HEK293 (cell line): ENCODE measurements at regions not wholly inside any gene's neighbourhood (a gene's known extent, or its start where the extent isn't known, plus 50 kb on each side); places are given as distances from the start of the nearest gene placed in this dataset.
"Not testable (repeated sequence)": the region's sequence is repeated elsewhere in the genome, so short reads cannot be mapped to it uniquely, and the experiment has no call there.

Source experiments
- CTCF ChIA-PET: fragments of 350-600 bp; formaldehyde crosslinking; extraction: SDS; loops from one replicate; lab custom pipeline; 2021; ENCODE audit warnings: antibody characterized with exemption; lab: Yijun Ruan, JAX
- POLR2A ChIA-PET: fragments of 300-600 bp; formaldehyde crosslinking; extraction: SDS; loops from one replicate; lab custom pipeline; 2020; ENCODE audit warnings: antibody characterized with exemption, inconsistent platforms; lab: Yijun Ruan, JAX
- H3K27ac ChIP-seq: fragments of 200-500 bp; sonication (Bioruptor generic); 2 replicates; pipeline ENCODE4 v1.5.1; 2014; ENCODE audit warnings: low read depth, low read length, control low read depth, inconsistent platforms; ENCODE audit errors: extremely low read depth
- H3K36me3 ChIP-seq, 2 experiments: fragments of 200-500 bp in 1 of 2; sonication (Bioruptor generic) in 1 of 2; 1 replicate in 1 of 2; 2 replicates in 1 of 2; pipeline ENCODE4 v1.5.1; 2014 to 2017; ENCODE audit warnings: inconsistent platforms in 2 of 2, low read length in 2 of 2; ENCODE audit not compliant: control insufficient read depth in 2 of 2, insufficient read depth in 1 of 2
- H3K4me1 ChIP-seq: fragments of 200-500 bp; sonication (Bioruptor generic); 2 replicates; pipeline ENCODE4 v1.5.1; 2014; ENCODE audit warnings: mild to moderate bottlenecking, low read length, inconsistent platforms; ENCODE audit not compliant: control insufficient read depth, insufficient read depth
- H3K4me3 ChIP-seq: 2 replicates; pipeline ENCODE4 v1.5.1; 2011; ENCODE audit warnings: low read depth, mild to moderate bottlenecking, control low read depth, low read length, moderate library complexity
- H3K9me3 ChIP-seq: fragments of 200-500 bp; sonication (Bioruptor generic); 2 replicates; pipeline ENCODE4 v1.5.1; 2014; ENCODE audit warnings: low read depth, low read length, inconsistent platforms; ENCODE audit not compliant: control insufficient read depth, insufficient read depth
- IKZF3 ChIP-seq: fragments of 450-650 bp; IDR thresholded peaks from 2 replicates; pipeline ENCODE4 v1.5.0; 2018; ENCODE audit warnings: missing biosample characterization, mild to moderate bottlenecking, missing genetic modification characterization, moderate library complexity
- SALL2 ChIP-seq: fragments of 450-650 bp; formaldehyde crosslinking; IDR thresholded peaks from 2 replicates; pipeline ENCODE4 v1.5.0; 2017; ENCODE audit warnings: missing biosample characterization, mild to moderate bottlenecking, missing genetic modification characterization, borderline replicate concordance
- SCRT1 ChIP-seq: fragments of 450-650 bp; formaldehyde crosslinking; IDR thresholded peaks from 2 replicates; pipeline ENCODE4 v1.5.1; 2016; ENCODE audit warnings: missing biosample characterization, missing genetic modification characterization, borderline replicate concordance
- YY2 ChIP-seq: fragments of 450-650 bp; formaldehyde crosslinking; IDR thresholded peaks from 2 replicates; pipeline ENCODE4 v1.5.1; 2016; ENCODE audit warnings: missing biosample characterization, missing genetic modification characterization
- ZEB2 ChIP-seq: fragments of 450-650 bp; formaldehyde crosslinking; IDR thresholded peaks from 2 replicates; pipeline ENCODE4 v1.5.1; 2016; ENCODE audit warnings: missing biosample characterization, missing genetic modification characterization
- ZFHX2 ChIP-seq: fragments of 450-650 bp; formaldehyde crosslinking; conservative IDR thresholded peaks from 2 replicates; pipeline ENCODE4 v1.5.1; 2016; ENCODE audit warnings: missing biosample characterization, missing genetic modification characterization
- ZNF10 ChIP-seq: fragments of 450-650 bp; formaldehyde crosslinking; IDR thresholded peaks from 2 replicates; pipeline ENCODE4 v1.5.1; 2017; ENCODE audit warnings: missing biosample characterization, missing genetic modification characterization
- ZNF140 ChIP-seq: fragments of 450-650 bp; formaldehyde crosslinking; IDR thresholded peaks from 2 replicates; pipeline ENCODE4 v1.5.1; 2016; ENCODE audit warnings: missing biosample characterization, missing genetic modification characterization
- ZNF169 ChIP-seq: fragments of 450-650 bp; formaldehyde crosslinking; IDR thresholded peaks from 2 replicates; pipeline ENCODE4 v1.5.1; 2016; ENCODE audit warnings: missing biosample characterization, missing genetic modification characterization
- ZNF211 ChIP-seq: fragments of 450-650 bp; formaldehyde crosslinking; IDR thresholded peaks from 2 replicates; pipeline ENCODE4 v1.5.1; 2016; ENCODE audit warnings: low read depth, missing biosample characterization, missing genetic modification characterization
- ZNF214 ChIP-seq: fragments of 450-650 bp; formaldehyde crosslinking; IDR thresholded peaks from 2 replicates; pipeline ENCODE4 v1.5.1; 2017; ENCODE audit warnings: missing biosample characterization, mild to moderate bottlenecking, missing genetic modification characterization, borderline replicate concordance
- ZNF514 ChIP-seq: fragments of 450-650 bp; formaldehyde crosslinking; IDR thresholded peaks from 2 replicates; pipeline ENCODE4 v1.5.1; 2016; ENCODE audit warnings: missing biosample characterization, missing genetic modification characterization
- ZNF548 ChIP-seq: fragments of 450-650 bp; formaldehyde crosslinking; IDR thresholded peaks from 2 replicates; pipeline ENCODE4 v1.5.1; 2016; ENCODE audit warnings: missing biosample characterization, missing genetic modification characterization
- ZNF747 ChIP-seq: fragments of 450-650 bp; formaldehyde crosslinking; IDR thresholded peaks from 2 replicates; pipeline ENCODE4 v1.5.1; 2016; ENCODE audit warnings: missing biosample characterization, missing genetic modification characterization
- ZNF792 ChIP-seq: fragments of 450-650 bp; formaldehyde crosslinking; IDR thresholded peaks from 2 replicates; pipeline ENCODE4 v1.5.1; 2016; ENCODE audit warnings: missing biosample characterization, missing genetic modification characterization
- ZXDB ChIP-seq: fragments of 450-650 bp; formaldehyde crosslinking; IDR thresholded peaks from 2 replicates; pipeline ENCODE4 v1.5.1; 2016; ENCODE audit warnings: missing biosample characterization, missing genetic modification characterization
- TF ChIP-seq, protein P1 (sequence below): fragments of 450-650 bp; formaldehyde crosslinking; IDR thresholded peaks from 2 replicates; pipeline ENCODE4 v1.5.1; 2016; ENCODE audit warnings: missing biosample characterization, missing genetic modification characterization
- TF ChIP-seq, protein P2 (sequence below): fragments of 450-650 bp; formaldehyde crosslinking; IDR thresholded peaks from 2 replicates; pipeline ENCODE4 v1.5.1; 2016; ENCODE audit warnings: missing biosample characterization, missing genetic modification characterization
- TF ChIP-seq, protein P3 (sequence below): fragments of 450-650 bp; formaldehyde crosslinking; IDR thresholded peaks from 2 replicates; pipeline ENCODE4 v1.5.1; 2016; ENCODE audit warnings: missing biosample characterization, missing genetic modification characterization

DNA sequence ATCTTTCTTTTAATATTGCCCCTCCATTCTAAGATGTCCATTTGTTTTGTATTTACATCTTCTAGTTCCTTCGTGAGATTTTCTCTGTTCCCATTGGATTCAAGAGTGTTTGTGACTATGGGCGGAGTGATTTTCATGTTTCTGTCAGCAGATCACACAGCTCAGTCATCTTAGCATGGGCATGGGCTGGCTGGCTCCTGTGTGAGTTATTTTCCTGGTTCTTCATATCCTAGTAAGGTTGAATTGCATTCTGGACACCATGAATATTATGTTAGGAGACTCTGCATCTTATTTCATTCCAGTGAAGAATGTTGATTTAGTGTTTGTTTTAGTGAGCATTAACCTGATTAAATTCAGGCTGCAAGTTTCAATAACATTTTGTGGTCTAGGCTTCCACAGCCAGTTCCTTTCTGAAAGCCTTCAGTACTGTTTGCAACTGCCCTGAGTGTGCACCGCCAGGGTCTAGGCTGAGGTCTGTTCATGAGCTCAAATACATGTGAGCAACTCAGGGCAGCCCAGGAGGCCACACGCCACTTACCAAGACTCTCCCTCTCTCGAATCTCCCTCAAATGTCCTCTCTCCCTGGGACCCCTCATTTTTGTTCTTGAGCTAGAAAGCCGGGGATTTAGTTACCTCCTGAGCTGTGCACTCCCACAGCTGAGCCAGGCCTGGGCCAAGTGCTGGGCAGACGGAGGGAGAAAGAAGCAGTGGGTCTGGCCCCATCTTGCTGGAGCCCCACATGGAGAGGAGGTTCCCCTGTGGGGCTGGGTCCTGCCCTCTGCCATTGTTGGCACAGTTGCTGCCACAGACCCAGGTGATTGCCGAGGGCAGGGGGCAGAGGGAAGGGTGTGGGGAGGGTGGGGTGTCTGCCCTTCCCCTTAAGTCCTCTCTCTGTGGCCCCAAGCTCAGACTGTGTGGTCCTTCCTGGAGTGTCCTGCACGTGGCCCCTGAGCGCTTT is 145.9 kb downstream of the RTP5 start:
- Histone ChIP-seq H3K36me3 (no peaks in the 10 kb centered on the region), H3K4me3 (no peak overlapping the region), H3K27ac (no peak overlapping the region), H3K4me1 (no peaks in the 10 kb centered on the region), H3K9me3 (no peaks in the 10 kb centered on the region)
- TF ChIP-seq SALL2 (tag by site-specific recombination) (no peak), ZEB2 (tag by site-specific recombination) (no peak), IKZF3 (tag by site-specific recombination) (no peak), ZNF10 (tag by site-specific recombination) (no peak), ZNF211 (tag by site-specific recombination) (no peak), ZXDB (no peak), ZFHX2 (tag by site-specific recombination) (no peak), YY2 (no peak), SCRT1 (tag by site-specific recombination) (no peak), ZNF140 (tag by site-specific recombination) (no peak)
- TF ChIP-seq, protein P1, sequence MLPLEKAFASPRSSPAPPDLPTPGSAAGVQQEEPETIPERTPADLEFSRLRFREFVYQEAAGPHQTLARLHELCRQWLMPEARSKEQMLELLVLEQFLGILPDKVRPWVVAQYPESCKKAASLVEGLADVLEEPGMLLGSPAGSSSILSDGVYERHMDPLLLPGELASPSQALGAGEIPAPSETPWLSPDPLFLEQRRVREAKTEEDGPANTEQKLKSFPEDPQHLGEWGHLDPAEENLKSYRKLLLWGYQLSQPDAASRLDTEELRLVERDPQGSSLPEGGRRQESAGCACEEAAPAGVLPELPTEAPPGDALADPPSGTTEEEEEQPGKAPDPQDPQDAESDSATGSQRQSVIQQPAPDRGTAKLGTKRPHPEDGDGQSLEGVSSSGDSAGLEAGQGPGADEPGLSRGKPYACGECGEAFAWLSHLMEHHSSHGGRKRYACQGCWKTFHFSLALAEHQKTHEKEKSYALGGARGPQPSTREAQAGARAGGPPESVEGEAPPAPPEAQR (tag by site-specific recombination), result no peak
- TF ChIP-seq, protein P2, sequence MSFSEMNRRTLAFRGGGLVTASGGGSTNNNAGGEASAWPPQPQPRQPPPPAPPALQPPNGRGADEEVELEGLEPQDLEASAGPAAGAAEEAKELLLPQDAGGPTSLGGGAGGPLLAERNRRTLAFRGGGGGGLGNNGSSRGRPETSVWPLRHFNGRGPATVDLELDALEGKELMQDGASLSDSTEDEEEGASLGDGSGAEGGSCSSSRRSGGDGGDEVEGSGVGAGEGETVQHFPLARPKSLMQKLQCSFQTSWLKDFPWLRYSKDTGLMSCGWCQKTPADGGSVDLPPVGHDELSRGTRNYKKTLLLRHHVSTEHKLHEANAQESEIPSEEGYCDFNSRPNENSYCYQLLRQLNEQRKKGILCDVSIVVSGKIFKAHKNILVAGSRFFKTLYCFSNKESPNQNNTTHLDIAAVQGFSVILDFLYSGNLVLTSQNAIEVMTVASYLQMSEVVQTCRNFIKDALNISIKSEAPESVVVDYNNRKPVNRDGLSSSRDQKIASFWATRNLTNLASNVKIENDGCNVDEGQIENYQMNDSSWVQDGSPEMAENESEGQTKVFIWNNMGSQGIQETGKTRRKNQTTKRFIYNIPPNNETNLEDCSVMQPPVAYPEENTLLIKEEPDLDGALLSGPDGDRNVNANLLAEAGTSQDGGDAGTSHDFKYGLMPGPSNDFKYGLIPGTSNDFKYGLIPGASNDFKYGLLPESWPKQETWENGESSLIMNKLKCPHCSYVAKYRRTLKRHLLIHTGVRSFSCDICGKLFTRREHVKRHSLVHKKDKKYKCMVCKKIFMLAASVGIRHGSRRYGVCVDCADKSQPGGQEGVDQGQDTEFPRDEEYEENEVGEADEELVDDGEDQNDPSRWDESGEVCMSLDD (tag by site-specific recombination), result no peak
- ChIA-PET CTCF (no interaction called here), POLR2A (no interaction called here)

DNA sequence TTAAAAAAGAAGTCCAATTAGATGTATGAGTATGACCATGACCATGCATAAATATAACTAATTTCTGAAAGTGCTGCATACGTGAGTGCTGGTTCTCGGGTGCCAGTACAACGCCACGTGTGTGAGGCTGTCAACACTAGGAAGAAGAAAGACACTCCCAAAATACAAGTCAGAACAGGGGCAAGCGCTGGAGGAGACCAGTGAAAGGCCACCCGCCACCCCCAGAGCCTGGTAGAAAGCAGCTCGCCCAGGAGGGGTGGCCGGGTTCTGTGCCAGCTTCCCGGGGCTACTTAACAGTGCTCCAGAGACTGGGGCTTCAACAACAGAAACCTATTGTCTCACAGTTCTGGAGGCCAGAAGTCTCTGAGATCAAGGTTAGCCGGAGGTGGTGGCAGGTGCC is 147.6 kb downstream of the RTP5 start:
- Histone ChIP-seq H3K4me1 (no peaks in the 10 kb centered on the region), H3K4me3 (no peak overlapping the region), H3K27ac (no peak overlapping the region), H3K9me3 (no peaks in the 10 kb centered on the region), H3K36me3 (no peaks in the 10 kb centered on the region)
- TF ChIP-seq ZNF548 (no peak), ZNF747 (tag by site-specific recombination) (no peak), ZNF169 (no peak), ZNF214 (tag by site-specific recombination) (no peak), ZNF514 (tag by site-specific recombination) (no peak), ZNF792 (no peak)
- TF ChIP-seq, protein P3, sequence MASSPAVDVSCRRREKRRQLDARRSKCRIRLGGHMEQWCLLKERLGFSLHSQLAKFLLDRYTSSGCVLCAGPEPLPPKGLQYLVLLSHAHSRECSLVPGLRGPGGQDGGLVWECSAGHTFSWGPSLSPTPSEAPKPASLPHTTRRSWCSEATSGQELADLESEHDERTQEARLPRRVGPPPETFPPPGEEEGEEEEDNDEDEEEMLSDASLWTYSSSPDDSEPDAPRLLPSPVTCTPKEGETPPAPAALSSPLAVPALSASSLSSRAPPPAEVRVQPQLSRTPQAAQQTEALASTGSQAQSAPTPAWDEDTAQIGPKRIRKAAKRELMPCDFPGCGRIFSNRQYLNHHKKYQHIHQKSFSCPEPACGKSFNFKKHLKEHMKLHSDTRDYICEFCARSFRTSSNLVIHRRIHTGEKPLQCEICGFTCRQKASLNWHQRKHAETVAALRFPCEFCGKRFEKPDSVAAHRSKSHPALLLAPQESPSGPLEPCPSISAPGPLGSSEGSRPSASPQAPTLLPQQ (tag by site-specific recombination), result no peak
- ChIA-PET POLR2A (no interaction called here), CTCF (no interaction called here)

DNA sequence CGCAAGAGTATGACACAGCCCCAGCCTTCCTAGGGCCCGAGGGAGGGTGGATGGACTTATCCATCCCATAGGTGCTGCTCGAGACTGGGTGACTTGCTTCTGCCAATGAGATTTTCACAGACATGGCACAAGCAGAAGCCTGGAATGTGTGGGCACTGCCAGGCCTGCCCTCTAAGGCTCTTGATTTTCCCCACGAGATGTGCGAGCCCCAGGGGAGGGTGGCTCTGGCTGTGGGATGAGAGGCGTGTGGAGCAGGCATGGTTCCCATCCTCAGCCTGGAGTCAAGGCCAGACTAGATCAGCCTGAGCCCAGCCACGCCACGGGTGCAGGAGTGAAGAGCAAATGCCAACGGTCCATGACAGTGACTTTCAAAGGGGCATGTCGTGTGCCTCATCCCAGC is 148.9 kb downstream of the RTP5 start:
- H3K4me3 ChIP-seq, POLR2A ChIA-PET, H3K27ac ChIP-seq, H3K4me1 ChIP-seq, H3K36me3 ChIP-seq, H3K9me3 ChIP-seq: not testable (repeated sequence)
- CTCF ChIA-PET, result interaction anchor here (0.7 kb wide), 1 partner anchor 22 kb away, joined by 3 read pairs; no protein-coding TSS in a partner anchor
